Activated T-cell treated with anti-CD3 and anti-CD28 coated beads, Interleukin-2, amount 50 U/mL, for 72 hours (primary cell): ENCODE measurements at regions not wholly inside any gene's neighbourhood (a gene's known extent, or its start where the extent isn't known, plus 50 kb on each side); places are given as distances from the start of the nearest gene placed in this dataset.

Experiments
- ATAC-seq, 2 donors: fragments of 150-1000 bp; cut with Tn5 transposase; replicated peaks in 1 of 2; 2 replicates each; pipeline ENCODE4 v1.10.0; 2021; ENCODE audit warnings: moderate library complexity in 2 of 2, mild to moderate bottlenecking in 1 of 2
- DNase-seq, 2 donors: peaks; one replicate each; pipeline ENCODE4 v3.0.0; 2021 to 2022; ENCODE audit warnings: mixed read lengths in 1 of 2
- H3K27ac Mint-ChIP-seq: one replicate; pipeline ENCODE4 v1.8.0; 2022; ENCODE audit warnings: mild to moderate bottlenecking, moderate library complexity, mixed read lengths
- H3K27me3 Mint-ChIP-seq: one replicate; pipeline ENCODE4 v1.8.0; 2022; ENCODE audit warnings: low read depth, mixed read lengths
- H3K36me3 Mint-ChIP-seq, 2 donors: one replicate each; pipeline ENCODE4 v1.8.0; 2022; ENCODE audit warnings: mixed read lengths in 2 of 2, mild to moderate bottlenecking in 1 of 2; ENCODE audit not compliant: insufficient read depth in 2 of 2
- H3K4me1 Mint-ChIP-seq: one replicate; pipeline ENCODE4 v1.8.0; 2022; ENCODE audit warnings: low read depth, mixed read lengths
- H3K4me3 Mint-ChIP-seq, 2 donors: one replicate each; pipeline ENCODE4 v1.8.0; 2022; ENCODE audit warnings: mild to moderate bottlenecking in 2 of 2, mixed read lengths in 2 of 2, moderate library complexity in 2 of 2
- H3K9me3 Mint-ChIP-seq, 2 donors: one replicate each; pipeline ENCODE4 v1.8.0; 2022; ENCODE audit warnings: mixed read lengths in 2 of 2

DNA sequence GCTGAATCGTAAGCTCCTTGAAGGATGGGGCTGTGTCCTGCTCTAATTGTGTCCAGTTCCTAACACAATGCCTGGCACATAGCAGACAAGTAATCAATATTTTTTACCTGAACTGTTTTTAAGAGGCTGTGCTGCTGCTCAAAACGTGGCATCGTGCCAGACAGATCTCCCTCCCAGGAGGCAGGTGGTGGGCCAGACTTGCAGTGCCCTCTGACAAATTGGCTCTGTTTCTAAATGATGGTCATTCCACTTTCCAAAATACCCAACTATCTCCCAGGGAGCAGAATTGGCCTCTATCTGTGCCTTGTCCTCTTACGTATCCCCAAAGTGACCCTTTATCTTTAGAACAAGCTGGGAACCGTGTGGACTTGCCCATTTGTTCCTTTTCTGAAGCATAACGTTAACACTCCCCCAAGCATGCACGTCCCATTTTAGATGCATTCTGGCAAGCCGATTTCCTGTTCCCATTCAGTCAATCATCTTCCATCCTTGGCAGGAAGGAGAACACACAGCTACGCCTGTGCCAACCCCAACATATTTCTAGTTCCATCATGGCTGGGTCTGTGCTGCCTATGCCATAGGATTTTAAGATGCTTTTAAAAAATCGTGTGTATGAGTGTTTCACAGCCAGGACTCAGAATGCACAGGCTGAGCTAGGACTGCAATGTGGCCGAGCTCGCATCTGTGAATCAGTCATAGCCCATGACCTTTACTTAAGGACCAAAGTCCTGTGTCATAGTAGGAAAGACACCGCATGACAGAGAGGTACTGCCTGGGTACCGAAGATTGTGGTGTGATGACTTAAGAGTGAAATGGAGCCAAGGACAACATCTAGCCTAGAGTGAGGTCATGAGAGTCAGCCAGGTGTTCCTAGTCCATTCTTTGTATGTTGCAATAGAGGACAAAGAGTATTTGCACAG, 408.6 kb downstream of the PRDM2 start:
- H3K36me3 Mint-ChIP-seq = no peaks in the 10 kb centered on the region

DNA sequence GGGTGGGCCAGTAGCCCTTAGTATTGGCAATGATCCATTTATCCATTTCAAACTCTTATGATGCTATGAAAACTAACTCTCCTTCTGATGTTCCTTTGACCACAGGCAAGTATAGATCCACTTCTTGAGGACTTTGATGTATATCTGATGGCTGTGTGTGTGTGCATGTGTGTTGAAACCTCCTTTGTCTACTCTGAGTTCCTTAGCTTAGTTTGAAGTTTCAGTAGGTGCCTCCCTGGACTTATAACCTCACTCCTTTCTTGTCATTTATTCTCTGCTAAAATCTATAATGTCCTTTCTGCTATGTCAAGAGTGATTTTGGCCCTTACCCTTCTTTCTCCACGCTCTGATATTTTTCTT, 409.3 kb downstream of the PRDM2 start:
- Mint-ChIP-seq H3K27me3 (peaks cover 10% of the 10 kb centered on the region), H3K36me3 (no peaks in the 10 kb centered on the region), H3K9me3 (no peaks in the 10 kb centered on the region), H3K27ac (no peak overlapping the region), H3K4me1 (no peaks in the 10 kb centered on the region), H3K4me3 (no peak overlapping the region)
- DNase-seq = no peak
- no peak for ATAC-seq

More for the DNA sequence above, 408.6 kb downstream of the PRDM2 start:
- no peak for ATAC-seq
- Mint-ChIP-seq H3K27me3 (peaks cover 9% of the 10 kb centered on the region), H3K4me3 (no peak overlapping the region), H3K9me3 (no peaks in the 10 kb centered on the region), H3K27ac (no peak overlapping the region), H3K4me1 (no peaks in the 10 kb centered on the region)
- DNase-seq = no peak

GRCh38 chr1:14110040-14110439, 410.1 kb downstream of the PRDM2 start:
- DNase-seq = no peak
- H3K27me3 Mint-ChIP-seq = peaks cover 18% of the 10 kb centered on the region
- ATAC-seq = no peak
- H3K4me3 Mint-ChIP-seq = no peak overlapping the region
- H3K27ac Mint-ChIP-seq = no peak overlapping the region
- no peaks in the 10 kb centered on the region for H3K4me1 Mint-ChIP-seq
- no peaks in the 10 kb centered on the region for H3K9me3 Mint-ChIP-seq
- H3K36me3 Mint-ChIP-seq = no peaks in the 10 kb centered on the region

- Mint-ChIP-seq H3K4me3 (no peak overlapping the region), H3K9me3 (no peaks in the 10 kb centered on the region)
These were observed 411.1 kb downstream of the PRDM2 start for GRCh38 chr1:14111121-14111520.

DNA sequence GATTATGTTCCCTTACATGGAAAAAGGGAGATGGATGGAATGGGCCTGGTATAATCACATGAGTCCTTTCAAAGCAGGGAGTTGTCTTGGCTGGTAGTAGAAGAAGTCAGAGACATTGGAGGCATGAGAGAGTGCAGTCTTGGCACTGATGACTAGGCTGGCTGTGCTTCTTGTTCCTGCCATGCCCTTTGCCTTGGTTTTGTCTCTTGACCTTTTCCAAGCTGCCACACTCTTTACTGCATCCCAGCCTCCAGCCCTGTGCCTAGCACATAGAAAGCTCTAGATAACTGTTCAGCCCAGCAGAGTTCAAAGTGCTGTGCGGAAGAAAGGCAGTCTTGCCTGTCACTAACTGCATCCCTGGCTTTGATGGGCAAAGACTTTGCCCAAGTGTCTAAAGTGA, 412.6 kb downstream of the PRDM2 start:
- no peaks in the 10 kb centered on the region for H3K4me1 Mint-ChIP-seq

More at GRCh38 chr1:14111121-14111520, 411.1 kb downstream of the PRDM2 start:
- Mint-ChIP-seq H3K27ac (no peak overlapping the region), H3K36me3 (no peaks in the 10 kb centered on the region), H3K27me3 (peaks cover 18% of the 10 kb centered on the region), H3K4me1 (no peaks in the 10 kb centered on the region)
- ATAC-seq (no peak), DNase-seq (no peak)

DNA sequence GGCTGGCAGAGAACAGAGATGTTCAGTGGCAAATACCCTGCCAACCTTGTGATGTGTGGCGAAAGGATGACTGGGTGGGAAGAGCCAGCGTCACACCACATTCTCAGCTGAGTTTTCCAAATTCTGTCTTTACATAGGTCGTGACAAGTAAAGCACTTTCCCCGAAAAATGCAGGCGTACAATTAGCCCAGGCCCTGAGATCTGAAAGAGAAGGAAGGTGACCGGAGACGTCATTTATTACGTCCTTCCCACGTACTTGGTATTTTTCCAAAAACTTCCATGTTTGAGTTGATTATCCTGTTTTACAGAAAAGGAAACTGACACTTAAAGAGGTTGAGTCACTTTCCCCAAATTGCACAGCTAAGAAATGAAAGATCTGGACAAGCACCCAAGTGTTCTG, 413.3 kb downstream of the PRDM2 start:
- Mint-ChIP-seq H3K4me1 (no peaks in the 10 kb centered on the region), H3K27me3 (peaks cover 18% of the 10 kb centered on the region), H3K36me3 (no peaks in the 10 kb centered on the region), H3K27ac (no peak overlapping the region), H3K4me3 (no peak overlapping the region), H3K9me3 (no peaks in the 10 kb centered on the region)
- no peak for DNase-seq
- ATAC-seq = no peak

More for the DNA sequence above, 412.6 kb downstream of the PRDM2 start:
- no peaks in the 10 kb centered on the region for H3K9me3 Mint-ChIP-seq
- DNase-seq (no peak), ATAC-seq (no peak)
- no peaks in the 10 kb centered on the region for H3K36me3 Mint-ChIP-seq
- H3K27ac Mint-ChIP-seq = no peak overlapping the region
- no peak overlapping the region for H3K4me3 Mint-ChIP-seq
- H3K27me3 Mint-ChIP-seq = peaks cover 18% of the 10 kb centered on the region

DNA sequence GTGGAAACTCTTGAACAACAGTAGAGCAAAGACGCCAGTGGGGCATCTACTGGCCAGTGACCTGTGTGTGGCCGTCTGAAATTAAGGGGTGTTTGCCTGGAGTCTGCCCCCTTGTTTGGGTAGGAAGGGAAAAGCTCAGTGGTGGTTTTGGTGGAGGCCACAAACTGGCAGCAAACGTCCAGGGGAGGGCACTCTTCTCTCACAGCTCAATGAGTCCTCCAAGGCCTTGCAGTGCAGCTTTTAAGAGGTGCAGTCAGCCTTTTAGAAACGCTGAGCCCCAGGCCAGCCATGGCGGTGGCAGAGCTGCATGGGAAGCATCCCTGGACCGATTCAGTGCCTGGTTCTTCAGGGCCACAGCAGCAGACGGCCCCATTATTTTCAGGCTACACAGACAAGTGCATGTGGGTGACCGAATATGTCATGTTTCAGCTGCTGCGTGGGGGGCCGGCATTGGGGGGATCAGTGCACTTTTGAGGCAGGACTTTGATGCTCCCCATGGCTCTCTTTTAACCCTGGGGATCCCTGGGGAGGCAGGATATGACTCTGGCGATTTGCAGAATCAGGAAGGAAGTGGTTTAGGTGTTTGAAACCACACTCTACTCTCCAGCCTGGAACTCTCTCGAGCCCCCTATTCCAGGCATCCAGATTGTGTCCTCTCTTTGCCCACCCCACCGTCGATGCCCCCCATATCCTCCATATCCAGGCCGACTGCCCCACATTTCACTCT, 414.0 kb downstream of the PRDM2 start:
- DNase-seq (peak; percentile 2 to 4), ATAC-seq (no peak)
- Mint-ChIP-seq H3K27ac (no peak overlapping the region), H3K27me3 (peaks cover 18% of the 10 kb centered on the region), H3K9me3 (no peaks in the 10 kb centered on the region), H3K36me3 (no peaks in the 10 kb centered on the region), H3K4me3 (no peak overlapping the region), H3K4me1 (no peaks in the 10 kb centered on the region)

- Mint-ChIP-seq H3K4me3 (no peak overlapping the region), H3K27ac (no peak overlapping the region), H3K27me3 (peaks cover 18% of the 10 kb centered on the region), H3K9me3 (peaks cover 2 to 7% of the 10 kb centered on the region in 2 donors), H3K36me3 (peaks cover 0 to 2% of the 10 kb centered on the region in 2 donors), H3K4me1 (no peaks in the 10 kb centered on the region)
- DNase-seq (no peak), ATAC-seq (no peak)
These were observed 416.0 kb downstream of the PRDM2 start for GRCh38 chr1:14115976-14116375.

DNA sequence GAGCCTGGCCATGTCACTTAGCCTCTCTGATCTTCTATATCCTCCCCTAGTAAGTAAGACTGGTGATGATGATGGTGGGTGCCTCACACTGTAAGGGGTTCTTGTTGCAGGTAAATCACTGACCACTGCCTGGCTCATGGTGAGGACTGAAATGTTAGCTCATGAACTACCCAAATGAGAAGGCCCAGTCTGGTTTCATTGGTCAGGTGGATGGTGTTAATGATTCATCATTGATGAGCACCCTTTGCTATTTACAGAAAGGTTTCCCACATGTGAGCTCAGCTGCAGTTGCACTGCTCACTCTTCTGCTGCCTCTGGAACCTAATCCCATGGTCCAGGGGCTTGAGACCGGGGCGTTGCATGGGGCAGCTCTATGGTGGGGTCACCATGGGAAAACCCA, 417.7 kb downstream of the PRDM2 start:
- Mint-ChIP-seq H3K9me3 (peaks cover 2 to 9% of the 10 kb centered on the region in 2 donors), H3K4me3 (no peak overlapping the region), H3K4me1 (no peaks in the 10 kb centered on the region), H3K27me3 (peaks cover 22% of the 10 kb centered on the region), H3K36me3 (peaks cover 0 to 2% of the 10 kb centered on the region in 2 donors), H3K27ac (no peak overlapping the region)
- ATAC-seq (no peak), DNase-seq (no peak)

DNA sequence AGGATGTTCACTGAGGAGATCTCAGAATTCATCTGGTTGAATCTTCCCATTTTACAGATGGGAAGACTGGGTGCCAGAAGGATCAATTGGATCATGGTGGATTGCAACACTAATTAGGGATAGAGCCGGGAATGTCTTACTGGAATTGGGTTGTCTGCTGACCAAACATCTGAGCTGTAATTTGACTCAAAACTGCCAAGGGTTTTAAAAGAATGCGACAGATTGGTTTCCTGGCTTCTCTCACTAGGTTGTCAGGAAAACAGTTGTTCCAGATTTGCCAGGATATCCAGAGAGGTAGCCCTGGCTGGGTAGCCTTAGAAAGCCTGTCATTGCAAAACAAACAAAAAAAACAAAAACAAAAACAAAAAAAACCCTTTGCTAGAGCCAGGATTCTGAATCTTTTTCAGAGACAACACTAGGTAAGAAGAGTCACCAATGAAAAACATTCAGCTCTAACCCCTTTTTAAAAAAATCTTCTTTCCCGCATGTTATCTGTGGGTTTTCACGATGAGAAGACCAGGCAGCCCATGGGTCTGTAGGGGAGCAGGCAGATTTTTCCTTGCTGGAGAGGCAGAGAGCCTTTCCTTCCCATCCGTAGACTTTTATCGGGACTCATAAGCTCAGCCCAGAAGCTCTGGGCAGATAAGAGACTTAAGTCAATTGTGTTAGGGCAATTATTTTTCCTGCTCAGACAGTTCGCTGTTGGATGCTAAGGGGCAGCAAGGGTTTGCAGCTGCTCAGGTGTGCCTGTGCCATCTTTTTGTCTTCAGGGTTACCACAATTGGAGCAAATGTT, 418.9 kb downstream of the PRDM2 start:
- no peak for ATAC-seq
- Mint-ChIP-seq H3K27ac (no peak overlapping the region), H3K27me3 (peaks cover 17% of the 10 kb centered on the region), H3K9me3 (peaks cover 2 to 9% of the 10 kb centered on the region in 2 donors), H3K4me1 (no peaks in the 10 kb centered on the region), H3K36me3 (peaks cover 0 to 2% of the 10 kb centered on the region in 2 donors), H3K4me3 (no peak overlapping the region)
- DNase-seq = no peak

DNA sequence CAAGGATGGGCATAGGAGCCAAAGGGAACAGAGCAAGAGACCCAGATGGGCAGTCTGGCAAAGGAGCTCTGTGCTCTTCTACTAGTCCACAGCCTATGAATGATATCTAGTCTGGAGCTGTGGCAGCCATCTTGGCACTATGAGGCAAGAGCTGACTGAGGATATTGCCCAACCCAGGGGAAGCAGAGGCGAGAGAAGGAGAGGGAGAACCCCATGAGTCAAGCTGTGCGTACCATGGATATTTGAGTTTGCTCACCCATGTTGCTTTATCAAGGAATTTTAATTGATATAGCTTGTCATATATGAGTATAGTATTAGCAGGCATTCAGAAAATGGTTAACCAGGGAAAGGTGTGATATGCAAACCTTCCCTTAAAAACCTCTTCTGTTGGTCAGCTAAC, 420.9 kb downstream of the PRDM2 start:
- H3K27me3 Mint-ChIP-seq = peaks cover 26% of the 10 kb centered on the region
- H3K9me3 Mint-ChIP-seq = peaks cover 2 to 9% of the 10 kb centered on the region in 2 donors
- H3K4me1 Mint-ChIP-seq = no peaks in the 10 kb centered on the region
- ATAC-seq = no peak
- H3K36me3 Mint-ChIP-seq = peaks cover 0 to 2% of the 10 kb centered on the region in 2 donors
- no peak overlapping the region for H3K27ac Mint-ChIP-seq
- no peak overlapping the region for H3K4me3 Mint-ChIP-seq
- no peak for DNase-seq

DNA sequence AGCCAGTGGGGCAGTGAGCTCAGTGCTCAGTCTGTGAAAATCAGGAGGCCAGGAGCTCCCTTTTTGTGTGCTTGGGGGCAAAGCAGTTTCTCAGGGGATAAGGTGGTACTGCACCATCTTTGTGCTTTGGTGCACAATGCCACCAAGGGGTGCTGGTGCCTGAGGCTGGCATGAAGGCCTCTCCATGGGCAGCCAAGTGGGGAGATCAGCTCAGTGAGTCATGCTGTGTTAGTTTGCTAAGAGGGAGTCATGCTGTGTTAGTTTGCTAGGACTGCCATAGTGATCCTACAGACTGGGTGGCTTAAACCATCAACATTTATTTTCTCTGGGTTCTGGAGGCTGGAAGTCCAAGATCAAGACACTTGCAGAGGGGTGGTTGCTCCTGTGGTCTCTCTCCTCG, 428.1 kb downstream of the PRDM2 start:
- no peak overlapping the region for H3K27ac Mint-ChIP-seq
- DNase-seq (no peak), ATAC-seq (no peak)
- no peak overlapping the region for H3K4me3 Mint-ChIP-seq
- H3K27me3 Mint-ChIP-seq = peaks cover 18% of the 10 kb centered on the region
- no peaks in the 10 kb centered on the region for H3K4me1 Mint-ChIP-seq
- no peaks in the 10 kb centered on the region for H3K36me3 Mint-ChIP-seq
- H3K9me3 Mint-ChIP-seq = no peaks in the 10 kb centered on the region

- ATAC-seq (no peak), DNase-seq (no peak)
- Mint-ChIP-seq H3K27ac (no peak overlapping the region), H3K36me3 (no peaks in the 10 kb centered on the region), H3K4me1 (no peaks in the 10 kb centered on the region), H3K9me3 (no peaks in the 10 kb centered on the region), H3K4me3 (no peak overlapping the region), H3K27me3 (peaks cover 17% of the 10 kb centered on the region)
These were observed 429.0 kb downstream of the PRDM2 start for GRCh38 chr1:14129009-14129408.
